ENCODE measurements at regions not wholly inside any gene's neighbourhood (a gene's known extent, or its start where the extent isn't known, plus 50 kb on each side); places are given as distances from the start of the nearest gene placed in this dataset.

- DNase-seq (ENCODE audit: low read depth) = no peak
These were observed 217.1 kb upstream of the C1orf174 start for GRCh38 chr1:4117196-4117595.

GRCh38 chr1:4118746-4119515 is 218.9 kb upstream of the C1orf174 start:
- no peak for DNase-seq (ENCODE audit: low read depth)

- no peak for DNase-seq (ENCODE audit: low read depth)
These were observed 219.6 kb upstream of the C1orf174 start for GRCh38 chr1:4119516-4120220.

DNA sequence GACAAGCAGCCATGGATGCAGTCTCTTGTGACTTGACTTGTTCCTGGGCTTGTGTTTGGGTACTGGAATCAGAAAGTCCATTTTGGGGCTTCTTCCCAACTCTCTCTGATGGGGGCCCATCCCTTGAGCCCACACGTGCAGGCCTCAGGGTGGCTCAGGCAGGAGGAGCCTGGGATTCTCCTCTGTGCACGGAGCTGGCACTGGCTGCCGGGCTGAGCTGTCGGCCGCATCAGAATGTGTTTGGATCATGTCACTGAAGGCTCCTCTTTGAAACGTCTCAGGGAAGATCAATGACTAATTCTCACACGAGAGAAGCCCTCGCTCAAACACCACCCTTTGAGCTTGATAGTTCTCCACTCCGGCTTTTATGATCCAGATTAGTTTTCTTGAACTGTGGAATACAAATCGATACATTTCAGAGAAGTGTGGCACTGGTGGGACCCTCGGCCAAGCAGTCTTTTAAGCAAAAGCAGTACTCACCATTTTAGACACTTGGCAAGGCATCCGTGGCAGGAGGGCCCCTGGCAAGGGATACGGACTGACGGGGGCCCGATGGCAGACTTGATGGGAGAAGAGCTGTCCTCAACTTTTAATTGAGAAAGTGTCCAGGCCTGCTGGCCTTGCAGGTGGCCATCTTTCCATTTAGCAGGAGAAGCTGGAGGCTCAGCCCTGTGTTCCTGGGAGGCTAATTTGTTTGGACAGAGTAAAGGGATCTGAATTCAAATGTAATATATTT is 220.7 kb upstream of the C1orf174 start:
- DNase-seq (ENCODE audit: low read depth) = no peak

- DNase-seq (ENCODE audit: low read depth) = no peak
These were observed 221.2 kb upstream of the C1orf174 start for GRCh38 chr1:4121293-4121684.

DNA sequence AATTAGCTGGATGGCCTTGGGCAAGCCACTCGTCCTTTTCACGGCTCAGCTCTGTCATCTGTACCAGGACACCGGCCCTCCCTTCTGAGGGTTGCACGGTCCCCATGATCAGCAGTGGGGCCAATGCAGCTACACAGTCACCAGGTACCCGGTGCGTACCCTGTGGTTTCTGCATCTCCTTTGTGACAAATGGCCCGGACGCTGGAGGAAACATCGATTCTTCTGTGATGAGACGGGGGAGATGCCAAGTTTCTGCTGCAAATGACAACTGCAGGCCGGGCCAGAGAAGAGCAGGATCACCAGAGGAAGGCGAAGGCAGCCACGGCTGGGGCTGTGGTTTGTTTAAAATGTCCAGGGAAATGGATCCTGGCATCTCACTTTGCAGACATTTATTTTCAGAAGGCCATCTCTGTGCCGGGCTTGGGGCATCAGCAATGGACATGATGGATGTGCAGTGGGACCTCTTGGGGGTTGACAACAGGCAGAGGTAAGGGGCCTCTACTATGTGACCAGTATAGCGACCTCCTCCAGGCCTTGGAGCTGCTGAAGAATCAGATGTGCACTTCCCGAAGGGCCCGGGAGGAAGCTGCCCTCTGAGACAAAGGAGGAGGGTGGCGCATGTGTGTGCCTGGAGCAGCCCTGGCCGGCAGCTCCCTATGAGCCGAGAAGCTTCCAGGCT is 221.9 kb upstream of the C1orf174 start:
- no peak for DNase-seq (ENCODE audit: low read depth)

DNA sequence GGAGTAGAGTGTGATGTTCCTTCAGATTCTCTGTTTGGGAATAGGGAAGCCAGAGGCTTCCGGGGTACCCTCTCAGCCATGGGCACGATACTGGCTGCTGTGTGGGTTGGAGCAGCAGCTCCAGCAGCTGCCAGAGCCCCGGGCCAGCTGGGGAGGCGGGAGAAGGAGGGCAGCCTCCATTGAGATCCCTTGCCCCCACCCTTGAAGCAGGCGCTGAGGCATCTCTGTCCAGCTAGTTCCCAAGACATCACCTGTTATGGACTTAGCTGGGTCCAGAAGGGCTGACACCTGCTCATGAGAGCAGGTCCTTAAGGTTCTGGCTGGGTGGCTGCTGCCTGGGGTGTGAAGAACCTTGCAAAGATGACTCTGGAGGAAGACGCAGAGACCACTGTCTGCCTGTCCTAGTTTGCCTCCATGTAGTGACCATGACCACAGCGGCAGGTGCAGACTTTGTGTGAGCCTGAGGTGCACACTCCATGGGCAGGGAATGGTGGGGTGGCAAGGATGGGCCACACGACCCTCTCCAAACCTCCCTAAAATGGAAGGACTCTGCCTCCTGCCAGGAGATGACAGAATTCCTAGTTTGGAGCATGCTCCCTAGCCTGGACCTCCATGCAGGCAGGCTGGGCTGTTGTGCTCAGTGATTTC is 222.6 kb upstream of the C1orf174 start:
- DNase-seq (ENCODE audit: low read depth) = no peak

DNA sequence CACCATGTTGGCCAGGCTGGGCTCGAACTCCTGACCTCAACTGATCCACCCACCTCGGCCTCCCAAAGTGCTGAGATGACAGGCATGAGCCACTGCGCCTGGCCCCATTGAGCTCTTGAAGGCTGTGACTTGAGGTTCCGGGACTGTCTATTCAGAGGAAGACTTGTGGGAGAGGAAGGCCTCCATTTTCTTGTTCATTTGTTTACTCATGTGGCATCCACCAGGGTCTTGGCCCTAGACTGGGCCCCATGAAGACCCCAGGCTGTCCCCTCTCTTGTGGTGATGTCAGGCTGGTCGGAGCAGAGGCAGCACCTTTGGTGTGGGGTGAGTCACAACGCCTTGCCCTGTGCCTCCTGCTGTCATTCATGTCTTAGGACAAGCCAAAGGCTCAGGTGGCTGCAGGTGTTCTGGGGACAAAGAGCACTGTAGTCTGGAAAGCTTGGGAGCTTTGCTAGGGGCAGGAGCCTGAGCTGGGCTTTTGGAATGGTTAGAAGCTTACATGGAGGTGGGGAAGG is 224.6 kb upstream of the C1orf174 start:
- DNase-seq (ENCODE audit: low read depth) = no peak

DNA sequence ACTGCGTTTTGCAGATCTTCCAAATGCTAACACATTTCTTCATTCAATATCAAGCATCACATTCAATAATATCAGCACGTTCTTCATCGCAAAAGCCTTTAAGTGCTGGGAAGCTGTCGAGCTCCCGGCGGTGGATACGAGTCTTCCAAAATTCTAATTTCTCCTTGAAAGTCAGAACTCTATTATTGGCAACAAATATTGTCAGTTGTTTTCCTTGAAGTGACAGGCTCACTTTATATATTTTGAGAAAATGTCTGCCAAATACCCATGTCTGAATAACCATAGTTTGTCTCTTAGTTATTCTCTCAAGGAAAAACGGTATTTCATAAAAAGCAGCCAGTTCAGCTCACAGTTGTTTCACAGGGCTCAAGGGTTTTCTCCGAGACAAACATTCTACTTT is 226.2 kb upstream of the C1orf174 start:
- DNase-seq (ENCODE audit: low read depth) = no peak

DNA sequence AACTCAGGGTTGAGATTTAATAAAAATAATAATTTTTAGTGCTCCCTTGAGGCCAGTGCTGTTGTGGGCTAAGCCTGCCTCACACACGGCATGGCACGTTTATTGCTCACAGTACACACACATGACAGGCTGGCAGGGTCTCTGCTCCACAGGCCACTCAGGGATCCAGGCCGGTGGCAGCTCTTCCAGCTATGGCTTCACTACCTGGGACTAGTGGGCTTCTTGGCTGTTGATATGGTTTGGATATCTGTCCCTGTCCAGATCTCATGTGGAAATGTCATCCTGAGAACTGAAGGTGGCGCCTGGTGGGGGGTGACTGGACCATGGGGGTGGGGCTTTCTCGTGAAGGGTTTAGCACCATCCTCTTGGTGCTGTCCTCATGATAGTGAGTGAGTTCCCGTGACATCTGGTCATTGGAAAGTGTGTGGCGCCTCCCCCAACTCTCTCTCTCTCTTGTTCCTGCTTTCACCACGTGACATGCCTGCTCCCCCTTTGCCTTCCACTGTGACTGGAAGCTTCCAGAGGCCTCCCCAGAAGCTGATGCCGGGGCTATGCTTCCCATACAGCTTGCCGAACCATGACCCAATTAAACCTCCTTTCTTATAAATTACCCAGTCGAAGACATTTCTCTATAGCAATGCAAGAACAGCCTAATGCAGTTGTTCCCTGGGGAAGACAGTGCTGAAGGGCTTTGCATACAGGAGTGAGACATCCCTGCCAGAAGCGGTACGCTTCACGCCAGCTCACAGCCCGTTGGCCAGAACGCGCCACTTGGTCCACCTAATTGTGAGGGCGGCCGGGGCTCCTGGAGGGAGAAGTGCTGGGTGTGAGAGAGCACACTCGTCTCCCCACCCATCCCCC is 226.9 kb upstream of the C1orf174 start:
- no peak for DNase-seq (ENCODE audit: low read depth)

DNA sequence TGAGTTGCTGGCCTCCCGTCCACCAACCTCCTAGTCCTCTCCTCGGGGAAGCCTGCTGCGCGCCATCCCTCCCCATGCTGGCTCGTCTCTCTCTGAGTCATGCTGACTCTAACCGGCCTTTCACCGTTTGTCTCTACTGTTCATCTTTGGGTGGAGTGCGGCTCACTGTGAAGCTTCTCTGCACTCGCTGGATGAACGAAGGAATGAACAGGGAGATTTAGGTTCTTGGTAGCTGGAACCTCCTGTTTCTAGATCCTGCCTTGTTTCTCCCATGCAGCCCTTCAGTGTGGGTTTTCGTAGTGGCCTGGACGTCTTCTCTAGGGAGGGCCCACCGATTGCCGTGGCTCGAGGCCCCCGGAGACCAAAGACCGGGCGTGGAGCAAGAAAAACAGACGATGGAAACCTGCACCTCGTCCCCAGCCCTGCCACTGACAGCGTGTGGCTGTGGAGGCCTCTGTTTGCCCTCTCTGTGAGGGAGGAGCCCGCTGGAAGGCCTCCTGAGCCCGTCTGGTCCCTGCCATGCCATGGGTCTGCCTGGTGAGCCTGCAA is 227.6 kb upstream of the C1orf174 start:
- DNase-seq (ENCODE audit: low read depth) = no peak

- DNase-seq (ENCODE audit: low read depth) = no peak
These were observed 228.5 kb upstream of the C1orf174 start for GRCh38 chr1:4128616-4129015.

DNA sequence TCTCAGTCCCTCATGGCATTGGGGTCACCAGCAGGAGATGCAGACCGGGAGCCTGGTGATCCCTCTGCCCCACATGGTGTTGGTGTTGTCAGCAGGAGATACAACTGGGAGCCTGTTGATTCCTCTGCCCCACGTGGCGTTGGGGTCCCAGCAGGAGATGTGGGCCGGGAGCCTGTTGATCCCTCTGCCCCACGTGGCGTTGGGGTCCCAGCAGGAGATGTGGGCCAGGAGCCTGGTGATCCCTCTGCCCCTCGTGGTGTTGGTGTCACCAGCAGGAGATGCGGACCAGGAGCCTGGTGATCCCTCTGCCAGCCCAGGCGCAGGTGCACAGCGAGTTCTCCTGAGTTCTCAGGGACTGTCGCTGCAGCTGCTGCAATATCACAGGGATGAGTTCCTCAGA is 229.6 kb upstream of the C1orf174 start:
- DNase-seq (ENCODE audit: low read depth) = no peak

- no peak for DNase-seq (ENCODE audit: low read depth)
These were observed 230.0 kb upstream of the C1orf174 start for GRCh38 chr1:4130096-4130495.

DNA sequence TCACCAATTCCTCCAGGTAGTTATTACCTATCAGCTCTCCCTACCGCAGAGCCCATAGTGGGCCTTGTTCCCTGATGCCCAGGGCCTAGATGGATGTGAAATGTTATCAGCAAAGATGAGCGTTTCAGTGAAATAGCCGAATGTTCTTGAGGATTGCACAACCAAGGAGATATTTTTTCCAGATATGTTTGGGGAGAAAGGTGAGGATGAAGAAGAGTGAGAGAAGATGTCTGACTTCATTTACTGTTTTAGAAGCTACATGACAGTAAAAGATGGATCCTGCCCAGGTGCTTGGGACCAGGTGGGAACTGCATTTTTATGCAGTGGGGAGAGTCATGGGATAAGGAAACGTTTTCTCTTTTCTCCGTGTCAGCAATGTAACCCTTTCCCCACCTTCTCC is 231.7 kb upstream of the C1orf174 start:
- no peak for DNase-seq (ENCODE audit: low read depth)

DNA sequence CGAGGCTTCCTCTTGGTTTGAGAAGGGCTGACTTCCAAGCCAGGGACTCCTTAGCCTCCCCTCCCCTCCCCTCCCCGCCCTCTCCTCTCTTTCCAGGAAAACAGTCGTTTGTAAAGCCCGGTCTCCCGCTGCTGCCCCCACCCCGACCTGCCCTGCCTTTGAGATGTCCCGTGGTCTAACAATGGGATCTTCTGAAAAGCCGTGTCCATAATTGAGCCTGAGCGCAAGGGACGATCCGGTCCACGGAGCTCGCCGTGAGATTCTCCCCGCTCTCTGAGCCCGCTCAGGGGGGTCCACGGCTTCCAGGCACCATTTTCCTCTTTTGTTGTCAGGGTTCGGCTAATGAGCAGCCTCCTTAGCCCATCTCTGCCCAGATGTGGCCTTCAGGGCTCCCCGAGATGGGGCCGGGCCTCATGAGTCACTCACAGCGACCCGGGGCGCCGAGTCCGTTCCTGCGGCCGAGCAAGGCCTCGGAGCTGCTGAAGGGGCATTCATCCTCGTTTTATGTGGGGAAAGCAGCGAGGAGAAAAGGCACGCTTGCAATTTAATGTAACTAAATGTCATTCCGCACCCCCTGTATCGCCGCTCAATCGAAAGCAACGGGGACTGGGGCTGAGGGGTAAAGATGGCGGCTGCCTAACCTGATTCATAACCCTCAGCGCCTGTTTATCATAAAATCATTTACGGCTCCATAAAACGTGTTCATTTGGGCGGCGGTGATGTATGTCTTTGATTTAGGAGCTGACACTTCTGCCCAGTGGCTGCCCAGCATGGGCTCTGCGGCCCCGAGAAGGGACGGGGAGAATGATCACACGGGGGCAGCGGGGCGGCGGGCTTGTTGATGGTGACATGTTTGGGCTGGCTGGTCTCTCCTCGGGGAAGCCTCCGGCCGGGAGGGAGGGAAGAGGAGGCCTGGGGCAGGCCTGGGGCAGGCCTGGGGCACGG is 232.6 kb upstream of the C1orf174 start:
- DNase-seq (ENCODE audit: low read depth) = no peak

DNA sequence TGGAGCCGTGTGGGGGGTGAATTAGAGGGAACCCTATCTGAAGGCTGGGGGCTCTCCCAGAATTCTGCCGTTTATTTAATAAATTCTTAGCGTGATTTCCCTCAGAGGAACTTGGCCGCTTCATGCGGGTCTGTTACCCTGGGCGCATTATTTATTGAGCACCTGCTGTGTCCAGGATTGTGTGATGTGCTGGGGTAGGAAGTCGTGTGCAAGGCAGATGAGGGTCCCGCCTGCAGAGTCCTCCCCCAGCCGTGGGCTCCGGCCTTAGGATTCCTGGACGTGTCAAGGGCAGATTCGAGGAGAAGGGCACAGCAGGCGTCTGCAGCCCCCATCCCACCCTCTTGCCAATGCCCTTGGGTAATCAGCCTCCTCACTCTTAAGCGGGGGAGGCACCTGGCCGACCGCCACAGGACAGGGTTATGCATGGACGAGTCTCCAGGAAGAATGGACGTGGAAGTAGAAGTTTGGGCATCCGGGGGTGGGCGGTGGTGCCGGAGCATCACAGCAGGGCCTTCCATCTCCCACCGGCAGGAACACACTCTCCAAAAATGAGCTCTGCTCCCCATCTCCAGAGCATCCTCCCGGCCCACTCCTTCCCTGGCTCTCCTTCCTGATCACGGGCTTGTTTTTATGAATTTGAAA is 233.3 kb upstream of the C1orf174 start:
- no peak for DNase-seq (ENCODE audit: low read depth)

GRCh38 chr1:4133939-4134321 is 233.9 kb upstream of the C1orf174 start:
- DNase-seq (ENCODE audit: low read depth) = no peak

Data from myocyte (in vitro differentiated cells).